NCI-H2227 (cell line): ENCODE measurements at regions not wholly inside any gene's neighbourhood (a gene's known extent, or its start where the extent isn't known, plus 50 kb on each side); places are given as distances from the start of the nearest gene placed in this dataset.
"Not testable (repeated sequence)": the region's sequence is repeated elsewhere in the genome, so short reads cannot be mapped to it uniquely, and the experiment has no call there.

Experiments used
- DNase-seq: peaks from one replicate; lab custom pipeline; 2025; ENCODE audit not compliant: unreplicated experiment; lab: John Stamatoyannopoulos, UW

- DNase-seq, result no peak
Measured at GRCh38 chr12:20105943-20106342, 262.4 kb upstream of the PDE3A start.

DNA sequence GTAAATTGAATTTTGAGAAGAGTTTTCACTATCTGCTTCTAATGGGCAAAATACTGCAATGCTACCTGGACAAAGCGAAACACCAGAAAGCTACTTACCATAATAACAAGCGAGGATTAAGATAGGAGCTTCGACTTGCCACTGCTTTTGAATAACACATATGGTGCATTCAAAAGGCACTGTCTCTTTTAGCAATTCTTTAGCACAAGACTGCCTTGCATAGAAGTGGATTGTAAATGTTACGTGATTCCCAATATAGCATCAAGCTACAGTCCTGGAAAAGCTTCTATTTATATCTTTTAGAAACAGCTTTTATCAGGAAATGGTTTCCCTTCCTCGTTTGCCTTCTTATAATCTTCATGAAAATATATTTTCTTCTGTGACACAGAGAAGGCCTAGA is 258.7 kb upstream of the PDE3A start:
- DNase-seq, result no peak

DNA sequence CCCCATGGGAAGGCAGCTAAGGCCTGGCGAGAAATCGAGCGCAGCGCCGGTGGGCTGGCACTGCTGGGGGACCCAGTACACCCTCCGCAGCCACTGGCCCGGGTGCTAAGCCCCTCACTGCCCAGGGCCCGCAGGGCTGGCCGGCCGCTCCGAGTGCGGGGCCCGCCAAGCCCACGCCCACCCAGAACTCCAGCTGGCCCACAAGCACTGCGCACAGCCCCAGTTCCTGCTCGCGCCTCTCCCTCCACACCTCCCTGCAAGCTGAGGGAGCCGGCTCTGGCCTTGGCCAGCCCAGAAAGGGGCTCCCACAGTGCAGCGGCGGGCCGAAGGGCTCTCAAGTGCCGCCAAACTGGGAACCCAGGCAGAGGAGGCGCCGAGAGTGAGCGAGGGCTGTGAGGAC is 253.0 kb upstream of the PDE3A start:
- not testable (repeated sequence) for DNase-seq

DNA sequence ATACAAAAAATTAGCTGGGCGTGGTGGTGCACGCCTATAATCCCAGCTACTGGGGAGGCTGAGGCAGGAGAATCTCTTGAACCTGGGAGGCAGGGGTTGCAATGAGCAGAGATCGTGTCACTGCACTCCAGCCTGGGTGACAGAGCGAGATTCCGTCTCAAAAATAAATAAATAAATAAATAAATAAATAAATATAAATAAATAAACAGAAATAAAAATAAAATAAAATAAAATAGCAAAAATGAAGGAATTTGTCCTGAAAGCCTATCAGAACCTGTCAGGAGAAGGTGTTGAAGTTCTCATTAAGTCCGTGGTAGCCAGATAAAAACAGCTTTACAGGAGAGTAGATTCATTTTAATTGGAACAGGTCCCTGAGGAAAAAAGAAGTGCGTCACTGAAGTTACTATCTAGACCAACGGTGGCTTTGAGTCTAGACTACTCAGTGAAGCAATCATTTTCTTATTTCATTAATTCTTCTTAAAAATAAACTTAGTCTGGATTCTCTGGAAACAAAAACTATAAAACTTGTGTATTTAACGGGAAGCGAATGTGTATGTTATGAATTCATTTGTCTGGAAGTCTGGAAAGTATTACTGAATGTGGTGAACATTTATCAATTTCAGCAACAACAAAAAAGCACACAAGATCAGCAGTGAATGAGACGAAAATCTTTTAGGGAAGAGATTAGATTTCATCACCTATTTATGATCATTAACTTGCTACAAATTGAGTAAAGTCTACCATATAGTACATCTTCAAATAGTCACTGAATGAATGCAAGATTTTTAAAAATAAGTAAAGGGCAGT is 248.5 kb upstream of the PDE3A start:
- no peak for DNase-seq

DNA sequence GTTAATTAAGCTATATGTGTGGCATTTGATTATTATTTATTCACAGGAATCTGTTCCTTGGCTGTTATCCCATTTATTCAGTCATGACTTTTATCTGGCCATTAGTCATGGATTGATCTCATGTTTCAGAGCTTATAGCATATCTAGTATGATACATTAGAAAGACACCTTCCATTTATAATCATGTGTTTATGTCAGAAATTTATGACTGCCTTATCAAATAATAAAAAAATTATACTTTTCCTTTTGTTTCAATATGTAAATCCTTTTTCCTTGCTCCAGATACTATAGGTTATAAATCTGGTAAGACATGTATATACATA is 248.0 kb upstream of the PDE3A start:
- DNase-seq, result no peak

DNA sequence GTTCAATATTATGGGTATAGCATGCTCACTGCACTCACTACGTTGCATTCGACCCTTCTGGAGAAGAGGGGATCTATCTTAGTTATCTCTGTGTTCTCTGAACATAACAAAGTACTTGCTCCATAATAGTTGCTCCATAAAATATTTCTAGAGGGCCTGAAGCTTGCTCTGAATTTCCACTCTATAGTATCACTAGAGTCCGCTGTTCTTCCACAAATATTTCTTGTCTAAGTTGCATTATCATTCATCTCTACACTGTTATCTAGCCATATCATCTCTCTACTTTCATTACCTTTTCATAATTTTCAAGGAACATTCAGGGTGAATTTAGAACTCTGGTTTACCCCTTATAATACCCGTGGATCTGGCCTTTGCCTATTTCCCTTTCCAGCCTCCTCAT is 246.1 kb upstream of the PDE3A start:
- DNase-seq, result no peak

GRCh38 chr12:20123465-20123864 is 244.9 kb upstream of the PDE3A start:
- DNase-seq, result no peak

- no peak for DNase-seq
Measured at GRCh38 chr12:20125276-20125798, 243.0 kb upstream of the PDE3A start.

- DNase-seq, result no peak
Measured at GRCh38 chr12:20126601-20127000, 241.7 kb upstream of the PDE3A start.

DNA sequence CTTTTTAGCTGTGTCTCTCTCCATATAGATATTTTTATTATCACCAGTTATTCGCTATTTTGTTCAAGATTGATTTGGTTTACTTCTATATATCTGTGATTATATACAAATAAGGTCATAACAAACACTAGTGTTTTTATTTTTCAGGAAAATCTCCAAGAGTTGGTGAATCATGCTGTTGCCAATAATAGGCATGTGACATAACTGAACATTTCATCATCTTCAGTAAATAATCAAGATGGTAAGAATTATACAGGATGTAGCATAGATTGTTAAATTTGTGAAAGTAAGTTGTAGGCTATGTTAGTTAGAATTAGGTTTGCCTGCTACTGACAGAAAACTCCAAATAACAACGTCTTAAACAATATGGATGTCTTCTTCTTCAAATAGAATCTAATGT is 240.9 kb upstream of the PDE3A start:
- DNase-seq, result no peak

- no peak for DNase-seq
Measured at GRCh38 chr12:20128928-20129327, 239.4 kb upstream of the PDE3A start.

DNA sequence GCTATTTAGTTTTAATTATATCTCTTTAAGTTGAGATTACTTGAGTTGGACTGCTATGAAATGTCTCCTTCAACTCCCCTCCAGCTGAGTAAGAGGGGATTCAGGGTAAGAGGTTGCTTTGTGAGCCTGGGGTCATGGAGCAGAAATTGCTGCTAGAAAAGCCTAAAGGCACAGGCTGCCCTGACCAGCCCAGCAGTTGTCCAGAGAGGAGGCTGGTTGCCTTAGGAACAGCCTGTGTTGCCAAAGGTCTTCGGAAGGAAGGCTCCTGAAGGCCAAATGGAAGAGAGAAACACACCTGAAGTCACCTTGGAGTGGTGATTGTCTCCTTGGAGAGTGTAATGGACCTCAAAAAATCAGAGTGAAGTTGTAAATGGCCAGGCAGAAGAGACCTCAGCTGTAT is 235.5 kb upstream of the PDE3A start:
- no peak for DNase-seq

DNA sequence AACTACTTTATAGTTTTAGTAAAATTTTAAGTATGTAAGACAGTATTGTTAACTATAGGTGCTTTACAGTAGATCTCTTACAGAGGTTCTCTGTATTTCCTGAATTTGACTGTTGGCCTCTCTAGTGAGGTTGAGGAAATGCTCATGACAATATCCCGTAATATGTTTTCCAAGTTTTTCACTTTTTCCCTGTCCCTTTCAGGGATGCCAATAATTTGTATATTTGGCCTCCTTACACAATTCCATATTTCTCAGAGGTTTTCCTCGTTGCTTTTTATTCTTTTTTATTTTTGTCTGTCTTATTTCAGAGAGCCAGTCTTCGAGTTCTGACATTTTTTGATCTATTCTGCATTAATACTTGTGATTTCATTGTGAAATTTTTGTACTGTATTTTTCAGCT is 233.7 kb upstream of the PDE3A start:
- DNase-seq, result no peak

- no peak for DNase-seq
Measured at GRCh38 chr12:20140751-20141150, 227.6 kb upstream of the PDE3A start.

DNA sequence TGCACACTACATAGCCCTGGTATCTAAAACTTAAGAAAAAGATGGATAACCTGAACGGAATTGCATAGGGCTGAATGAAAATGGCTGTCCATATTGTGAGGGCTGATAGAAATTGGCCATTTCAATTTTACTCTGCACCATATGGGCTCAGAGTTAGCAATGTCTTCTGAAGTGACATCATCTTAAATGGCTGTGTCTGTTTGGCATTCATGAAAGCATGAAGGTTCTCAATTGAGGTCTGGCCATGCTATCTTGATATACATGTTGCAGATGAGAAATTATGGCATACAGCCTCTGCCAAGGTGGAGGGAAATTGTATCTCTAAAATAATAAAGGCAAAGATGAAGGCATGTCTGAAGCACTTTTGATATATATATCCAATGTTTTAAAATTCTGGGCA is 226.0 kb upstream of the PDE3A start:
- no peak for DNase-seq

DNA sequence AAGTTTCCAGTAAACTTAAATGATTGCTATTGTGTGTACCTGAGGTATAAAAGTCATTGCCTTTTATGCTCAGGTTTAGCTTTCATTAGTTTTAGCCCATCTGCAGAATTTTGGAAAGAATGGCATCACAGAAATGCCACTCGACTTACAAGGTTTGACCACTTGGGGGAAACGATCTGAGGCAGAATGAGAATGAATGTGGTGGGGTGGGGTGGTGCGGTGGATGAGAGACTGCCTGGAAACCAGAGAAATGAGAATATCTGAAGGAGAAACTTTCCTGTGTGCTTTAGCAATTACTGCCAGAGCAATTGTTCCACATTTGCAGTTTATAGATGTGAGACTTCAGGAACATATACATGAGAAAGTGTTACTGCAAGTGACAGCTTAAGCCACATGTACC is 225.4 kb upstream of the PDE3A start:
- DNase-seq, result no peak

GRCh38 chr12:20144341-20144740 is 224.0 kb upstream of the PDE3A start:
- DNase-seq, result no peak

GRCh38 chr12:20148241-20148640 is 220.1 kb upstream of the PDE3A start:
- no peak for DNase-seq

DNA sequence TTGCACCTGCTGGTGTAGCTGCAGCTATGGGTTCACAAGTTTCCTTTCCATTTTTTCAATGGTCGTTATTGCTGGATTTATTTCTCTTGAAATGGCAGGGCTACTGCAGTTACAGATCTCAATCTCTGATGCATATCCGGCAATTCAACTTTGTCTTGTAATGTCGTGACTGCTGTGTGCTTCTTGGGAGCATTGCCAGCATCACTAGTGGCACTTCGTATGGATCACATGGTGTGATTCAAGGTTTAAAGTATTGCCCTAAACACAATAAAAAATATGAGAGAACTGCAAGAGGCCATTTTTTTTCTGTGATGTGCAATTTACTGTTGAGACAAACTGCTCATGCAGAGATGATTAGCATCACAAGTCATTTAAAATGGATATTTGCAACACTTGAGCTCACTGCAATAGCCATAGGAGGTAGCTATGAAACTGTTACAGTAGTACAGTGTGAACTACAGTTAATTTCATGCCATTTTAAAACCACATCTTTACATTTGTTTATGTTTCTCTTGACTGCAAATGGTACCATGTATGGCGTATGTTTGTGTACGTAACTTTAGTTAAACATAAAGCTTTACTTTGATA is 217.4 kb upstream of the PDE3A start:
- DNase-seq, result no peak

DNA sequence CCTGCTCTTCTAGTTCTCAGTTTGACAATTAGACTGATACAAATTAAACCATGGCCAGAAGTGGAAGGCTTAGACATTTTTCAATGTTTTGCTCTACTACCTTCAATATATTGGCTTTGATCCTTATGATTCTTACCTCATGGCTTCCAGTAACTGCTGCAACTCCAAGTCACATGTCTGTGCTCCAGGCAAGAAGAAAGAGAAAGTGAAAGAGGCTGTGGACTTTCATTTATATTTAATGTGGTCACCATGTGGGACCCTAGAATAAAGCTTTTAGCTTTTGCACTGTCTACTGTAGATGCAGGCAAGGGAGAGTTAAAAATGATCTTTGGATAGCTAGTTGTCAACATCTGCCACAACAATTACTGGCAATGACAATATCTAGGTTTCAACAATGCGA is 214.3 kb upstream of the PDE3A start:
- no peak for DNase-seq

DNA sequence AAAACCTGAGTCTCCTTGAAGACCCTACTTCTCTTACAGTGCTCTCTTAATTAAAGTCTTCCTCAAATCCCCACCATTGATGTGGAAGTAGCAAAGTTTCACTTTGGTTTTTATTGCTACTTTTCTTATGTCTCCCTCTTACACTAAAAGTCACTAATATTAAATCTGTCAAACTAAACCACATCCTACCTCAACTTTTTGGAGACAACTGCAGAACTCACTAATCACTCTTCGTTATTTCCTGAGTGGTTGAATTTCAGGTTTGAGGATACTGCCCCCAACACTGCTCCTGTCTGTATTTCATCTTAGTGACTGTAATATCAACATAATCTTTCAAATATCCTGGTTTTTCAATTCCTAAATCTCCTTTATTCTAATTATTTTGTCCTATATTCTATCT is 213.0 kb upstream of the PDE3A start:
- DNase-seq, result no peak

- not testable (repeated sequence) for DNase-seq
Measured at GRCh38 chr12:20160899-20161298, 207.4 kb upstream of the PDE3A start.
